KBM-7 (cell line): ENCODE measurements at regions not wholly inside any gene's neighbourhood (a gene's known extent, or its start where the extent isn't known, plus 50 kb on each side); places are given as distances from the start of the nearest gene placed in this dataset.

Experiments used
- DNase-seq: peaks from one replicate; pipeline ENCODE4 v3.0.0-alpha.2; 2015
- in situ Hi-C: fragments of 300-500 bp; cut with MboI; formaldehyde crosslinking; loops from 2 replicates; pipeline ENCODE4 v1.14.3; 2020; ENCODE audit warnings: low sequenced_read_pairs, low pct_unique_long_range_greater_than_20kb, mixed read lengths

- in situ Hi-C loops = no loop called here
- no peak for DNase-seq
Observed at GRCh38 chr1:20405893-20406604, 80.0 kb downstream of the CAMK2N1 start.

GRCh38 chr1:20405051-20405754 is 80.8 kb downstream of the CAMK2N1 start:
- in situ Hi-C loops = no loop called here
- DNase-seq = no peak
